ENCODE measurements at regions not wholly inside any gene's neighbourhood (a gene's known extent, or its start where the extent isn't known, plus 50 kb on each side); places are given as distances from the start of the nearest gene placed in this dataset.
"Not testable (repeated sequence)": the region's sequence is repeated elsewhere in the genome, so short reads cannot be mapped to it uniquely, and the experiment has no call there.

DNA sequence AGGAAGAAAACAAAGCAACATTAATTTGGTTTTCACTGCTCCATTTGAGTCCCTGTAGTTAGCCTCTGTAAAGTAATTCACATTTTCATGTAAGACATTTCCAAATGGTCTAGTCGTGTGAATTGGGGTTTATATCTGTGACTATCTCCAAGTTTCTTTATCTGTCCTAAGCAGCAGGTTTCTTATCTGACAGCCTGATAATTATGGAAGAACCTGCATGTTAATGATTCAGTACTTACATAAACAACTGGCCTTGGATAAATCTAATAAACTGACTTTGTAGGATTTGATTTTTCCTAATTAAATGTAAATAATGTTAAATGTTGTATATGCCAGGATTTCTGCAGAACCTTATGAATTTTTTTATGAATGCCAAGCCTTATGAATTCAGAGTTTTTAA, 964.9 kb downstream of the NR2F1-AS1 start:
- CTCF ChIA-PET, result no interaction called here
- DNase-seq, result no peak
- no peaks in the 10 kb centered on the region for H3K27me3 Mint-ChIP-seq (ENCODE audit: unreplicated experiment)
- BruUV-seq (replicated peaks), result no TSS peak
- H3K4me3 Mint-ChIP-seq (ENCODE audit: low read depth, unreplicated experiment), result no peak overlapping the region
- no peaks in the 10 kb centered on the region for H3K4me1 Mint-ChIP-seq (ENCODE audit: low read depth, unreplicated experiment)
- H3K9me3 Mint-ChIP-seq (ENCODE audit: low read depth, unreplicated experiment), result no peaks in the 10 kb centered on the region
- no peaks in the 10 kb centered on the region for H3K36me3 Mint-ChIP-seq (ENCODE audit: insufficient read depth, unreplicated experiment)
- TF ChIP-seq, protein P1, sequence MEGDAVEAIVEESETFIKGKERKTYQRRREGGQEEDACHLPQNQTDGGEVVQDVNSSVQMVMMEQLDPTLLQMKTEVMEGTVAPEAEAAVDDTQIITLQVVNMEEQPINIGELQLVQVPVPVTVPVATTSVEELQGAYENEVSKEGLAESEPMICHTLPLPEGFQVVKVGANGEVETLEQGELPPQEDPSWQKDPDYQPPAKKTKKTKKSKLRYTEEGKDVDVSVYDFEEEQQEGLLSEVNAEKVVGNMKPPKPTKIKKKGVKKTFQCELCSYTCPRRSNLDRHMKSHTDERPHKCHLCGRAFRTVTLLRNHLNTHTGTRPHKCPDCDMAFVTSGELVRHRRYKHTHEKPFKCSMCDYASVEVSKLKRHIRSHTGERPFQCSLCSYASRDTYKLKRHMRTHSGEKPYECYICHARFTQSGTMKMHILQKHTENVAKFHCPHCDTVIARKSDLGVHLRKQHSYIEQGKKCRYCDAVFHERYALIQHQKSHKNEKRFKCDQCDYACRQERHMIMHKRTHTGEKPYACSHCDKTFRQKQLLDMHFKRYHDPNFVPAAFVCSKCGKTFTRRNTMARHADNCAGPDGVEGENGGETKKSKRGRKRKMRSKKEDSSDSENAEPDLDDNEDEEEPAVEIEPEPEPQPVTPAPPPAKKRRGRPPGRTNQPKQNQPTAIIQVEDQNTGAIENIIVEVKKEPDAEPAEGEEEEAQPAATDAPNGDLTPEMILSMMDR (IDR thresholded peaks at IDR 0.05; ENCODE audit: unreplicated experiment), result no peak
- intact Hi-C loops (cut with micrococcal nuclease; ENCODE audit: unreplicated experiment), result no loop called here
- H3K27ac Mint-ChIP-seq (ENCODE audit: unreplicated experiment), result no peak overlapping the region

GRCh38 chr5:92613546-92613945, 967.5 kb downstream of the NR2F1-AS1 start:
- CTCF ChIA-PET, result no interaction called here
- H3K36me3 Mint-ChIP-seq (ENCODE audit: insufficient read depth, unreplicated experiment), result no peaks in the 10 kb centered on the region
- no peak overlapping the region for H3K27ac Mint-ChIP-seq (ENCODE audit: unreplicated experiment)
- no peak for DNase-seq
- TF ChIP-seq, protein P1 (IDR thresholded peaks at IDR 0.05; ENCODE audit: unreplicated experiment), result no peak
- H3K27me3 Mint-ChIP-seq (ENCODE audit: unreplicated experiment), result no peaks in the 10 kb centered on the region
- H3K9me3 Mint-ChIP-seq (ENCODE audit: low read depth, unreplicated experiment), result peaks cover 2% of the 10 kb centered on the region
- intact Hi-C loops (cut with micrococcal nuclease; ENCODE audit: unreplicated experiment), result no loop called here
- no TSS peak for BruUV-seq (replicated peaks)
- no peaks in the 10 kb centered on the region for H3K4me1 Mint-ChIP-seq (ENCODE audit: low read depth, unreplicated experiment)
- H3K4me3 Mint-ChIP-seq (ENCODE audit: low read depth, unreplicated experiment), result no peak overlapping the region

DNA sequence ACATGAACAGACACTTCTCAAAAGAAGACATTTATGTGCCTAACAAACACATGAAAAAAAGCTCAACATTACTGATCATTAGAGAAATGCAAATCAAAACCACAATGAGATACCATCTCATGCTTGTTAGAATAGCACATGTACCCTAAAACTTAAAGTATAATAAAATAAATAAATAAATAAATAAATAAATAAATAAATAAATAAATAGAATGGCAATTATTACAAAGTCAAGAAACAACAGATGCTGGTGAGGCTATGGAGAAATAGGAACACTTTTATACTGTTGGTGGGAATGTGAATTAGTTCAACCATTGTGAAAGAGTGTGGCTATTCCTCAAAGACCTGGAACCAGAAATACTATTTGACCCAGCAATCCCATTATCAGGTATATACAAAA, 970.6 kb downstream of the NR2F1-AS1 start:
- CTCF ChIA-PET, result interaction anchor here (0.6 kb wide), 1 partner anchor 378 kb away, joined by 3 read pairs; no protein-coding TSS in a partner anchor
- BruUV-seq (replicated peaks); H3K9me3 Mint-ChIP-seq (ENCODE audit: low read depth, unreplicated experiment); DNase-seq; H3K27ac Mint-ChIP-seq (ENCODE audit: unreplicated experiment); H3K36me3 Mint-ChIP-seq (ENCODE audit: insufficient read depth, unreplicated experiment); intact Hi-C loops (cut with micrococcal nuclease; ENCODE audit: unreplicated experiment); H3K4me3 Mint-ChIP-seq (ENCODE audit: low read depth, unreplicated experiment); H3K4me1 Mint-ChIP-seq (ENCODE audit: low read depth, unreplicated experiment); H3K27me3 Mint-ChIP-seq (ENCODE audit: unreplicated experiment): not testable (repeated sequence)

DNA sequence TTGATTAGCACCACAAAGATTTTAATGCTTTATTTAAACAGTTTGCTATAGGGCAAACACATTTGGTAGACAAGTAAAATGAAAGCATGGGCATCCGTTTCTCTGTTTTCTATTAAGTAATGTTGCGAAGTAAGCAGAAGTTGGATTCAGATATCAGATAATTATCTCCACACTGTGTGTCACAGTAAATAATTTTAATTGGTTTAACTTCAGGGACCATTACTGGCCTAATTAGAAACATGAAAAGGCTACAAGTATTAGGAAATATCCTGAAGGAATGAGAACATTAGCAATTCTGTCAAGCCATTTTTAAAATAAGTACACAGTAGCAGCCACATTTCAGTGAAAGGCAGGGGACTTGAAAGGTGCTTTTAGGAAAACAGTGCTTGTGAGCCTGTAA, 975.4 kb downstream of the NR2F1-AS1 start:
- no TSS peak for BruUV-seq (replicated peaks)
- intact Hi-C loops (cut with micrococcal nuclease; ENCODE audit: unreplicated experiment), result no loop called here
- TF ChIP-seq, protein P1 (IDR thresholded peaks at IDR 0.05; ENCODE audit: unreplicated experiment), result no peak
- Mint-ChIP-seq H3K36me3 (ENCODE audit: insufficient read depth, unreplicated experiment) (no peaks in the 10 kb centered on the region), H3K4me1 (ENCODE audit: low read depth, unreplicated experiment) (no peaks in the 10 kb centered on the region), H3K27ac (ENCODE audit: unreplicated experiment) (no peak overlapping the region), H3K9me3 (ENCODE audit: low read depth, unreplicated experiment) (no peaks in the 10 kb centered on the region), H3K27me3 (ENCODE audit: unreplicated experiment) (no peaks in the 10 kb centered on the region), H3K4me3 (ENCODE audit: low read depth, unreplicated experiment) (no peak overlapping the region)
- no peak for DNase-seq
- CTCF ChIA-PET, result no interaction called here

DNA sequence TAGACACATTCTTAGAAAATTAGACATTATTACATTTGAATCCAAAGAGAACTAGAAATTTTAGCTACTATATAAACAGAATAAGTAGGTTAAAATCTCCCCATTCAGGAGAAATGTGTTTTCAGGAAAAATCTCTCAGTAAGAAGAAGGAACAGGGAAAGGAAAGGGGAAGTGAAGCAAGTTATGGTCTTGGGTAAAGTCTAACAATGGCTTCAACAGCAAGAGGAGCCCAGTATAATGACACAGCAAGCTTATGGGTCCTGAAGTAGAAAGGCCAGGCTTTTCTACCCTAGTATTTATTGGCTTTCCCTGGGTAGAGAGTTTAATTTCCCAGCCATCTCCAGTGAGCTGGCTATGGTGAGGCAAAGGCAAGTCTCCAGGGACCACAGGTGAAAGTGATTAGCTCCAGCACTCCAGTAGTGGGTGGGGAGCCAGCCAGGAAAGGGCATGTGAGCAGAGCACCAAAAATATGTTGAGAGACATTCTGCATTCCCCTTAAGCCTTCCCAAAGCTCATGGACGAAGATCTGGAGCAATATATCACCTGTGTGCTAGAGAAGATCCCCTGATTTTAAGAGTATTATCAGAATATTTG, 981.7 kb downstream of the NR2F1-AS1 start:
- BruUV-seq (replicated peaks), result no TSS peak
- CTCF ChIA-PET, result no interaction called here

More for the DNA sequence above, 981.7 kb downstream of the NR2F1-AS1 start:
- Mint-ChIP-seq H3K27me3 (ENCODE audit: unreplicated experiment) (no peaks in the 10 kb centered on the region), H3K4me3 (ENCODE audit: low read depth, unreplicated experiment) (no peak overlapping the region), H3K9me3 (ENCODE audit: low read depth, unreplicated experiment) (no peaks in the 10 kb centered on the region), H3K27ac (ENCODE audit: unreplicated experiment) (no peak overlapping the region), H3K4me1 (ENCODE audit: low read depth, unreplicated experiment) (no peaks in the 10 kb centered on the region), H3K36me3 (ENCODE audit: insufficient read depth, unreplicated experiment) (no peaks in the 10 kb centered on the region)
- no peak for DNase-seq
- intact Hi-C loops (cut with micrococcal nuclease; ENCODE audit: unreplicated experiment), result no loop called here
- TF ChIP-seq, protein P1 (IDR thresholded peaks at IDR 0.05; ENCODE audit: unreplicated experiment), result no peak
